Smooth muscle cell (in vitro differentiated cells): ENCODE measurements at regions not wholly inside any gene's neighbourhood (a gene's known extent, or its start where the extent isn't known, plus 50 kb on each side); places are given as distances from the start of the nearest gene placed in this dataset.

Source experiments
- DNase-seq: peaks from one replicate; lab custom pipeline; 2025; ENCODE audit not compliant: unreplicated experiment; lab: John Stamatoyannopoulos, UW
- H2AFZ ChIP-seq: fragments of 200-600 bp; sonication (generic); 2 replicates; pipeline ENCODE4 v1.6.0; 2016; ENCODE audit warnings: antibody characterized with exemption, low read depth, mild to moderate bottlenecking
- H3F3A ChIP-seq: fragments of 200-600 bp; sonication (generic); 2 replicates; pipeline ENCODE4 v1.6.0; 2017; ENCODE audit warnings: antibody characterized with exemption, low read depth
- H3K27ac ChIP-seq: fragments of 200-600 bp; sonication (generic); 2 replicates; pipeline ENCODE4 v1.5.1; 2016; ENCODE audit warnings: low read depth, mild to moderate bottlenecking
- H3K27me3 ChIP-seq: fragments of 200-600 bp; sonication (generic); 2 replicates; pipeline ENCODE4 v1.6.1; 2016; ENCODE audit warnings: low read depth, mild to moderate bottlenecking
- H3K36me3 ChIP-seq: fragments of 200-600 bp; sonication (generic); 2 replicates; pipeline ENCODE4 v1.5.1; 2016; ENCODE audit warnings: low read depth
- H3K4me1 ChIP-seq: fragments of 200-600 bp; sonication (generic); 2 replicates; pipeline ENCODE4 v1.5.1; 2016; ENCODE audit warnings: low read depth
- H3K4me2 ChIP-seq: fragments of 200-600 bp; sonication (generic); 2 replicates; pipeline ENCODE4 v1.6.0; 2016; ENCODE audit warnings: mild to moderate bottlenecking
- H3K4me3 ChIP-seq: fragments of 200-600 bp; sonication (generic); 2 replicates; pipeline ENCODE4 v1.5.1; 2016; ENCODE audit warnings: mild to moderate bottlenecking
- H3K79me2 ChIP-seq: fragments of 200-600 bp; sonication (generic); 2 replicates; pipeline ENCODE4 v1.6.0; 2016; ENCODE audit warnings: low read depth, mild to moderate bottlenecking
- H3K9ac ChIP-seq: fragments of 200-600 bp; sonication (generic); 2 replicates; pipeline ENCODE4 v1.6.0; 2016; ENCODE audit warnings: low read depth
- H3K9me3 ChIP-seq: fragments of 200-600 bp; sonication (generic); replicated peaks from 2 replicates; pipeline ENCODE4 v1.5.1; 2016; ENCODE audit warnings: low read depth
- H4K20me1 ChIP-seq: fragments of 200-600 bp; sonication (generic); 2 replicates; pipeline ENCODE4 v1.6.0; 2016; ENCODE audit warnings: low read depth
- CTCF ChIP-seq: fragments of 200-600 bp; sonication (generic); IDR thresholded peaks from 2 replicates; pipeline ENCODE4 v1.5.1; 2017; ENCODE audit warnings: borderline replicate concordance, mild to moderate bottlenecking, antibody characterized with exemption; ENCODE audit not compliant: insufficient read depth, poor library complexity, severe bottlenecking
- WGBS: methylation state at CpG from one replicate; pipeline ENCODE4 v1.1.7; 2016; ENCODE audit warnings: low lambda C conversion rate; 5-methylcytosine and 5-hydroxymethylcytosine counted together

DNA sequence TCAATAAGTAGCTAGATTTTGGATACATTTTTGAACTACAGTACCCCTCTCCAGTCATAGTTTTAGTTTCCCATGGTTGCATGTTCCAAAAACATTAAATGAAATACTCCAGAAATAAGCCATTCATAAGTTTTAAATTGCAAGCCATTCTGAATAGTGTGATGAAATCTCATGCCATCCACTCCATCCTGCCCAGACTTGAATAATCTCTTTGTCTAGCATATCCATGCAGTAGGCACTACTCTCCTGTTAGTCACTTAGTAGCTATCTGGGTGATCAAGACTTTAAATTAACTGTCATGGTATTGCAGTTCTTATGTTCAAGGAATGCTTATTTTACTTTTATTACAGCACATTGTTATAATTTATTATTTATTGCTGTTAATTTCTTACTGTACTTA is 237.4 kb downstream of the SPANXN1 start:
- H3K36me3 ChIP-seq = no peaks in the 10 kb centered on the region
- H4K20me1 ChIP-seq = no peaks in the 10 kb centered on the region
- H3F3A ChIP-seq = no peaks in the 10 kb centered on the region
- no peak overlapping the region for H3K4me3 ChIP-seq
- no peak overlapping the region for H2AFZ ChIP-seq
- peaks cover 3% of the 10 kb centered on the region for H3K9me3 ChIP-seq
- no peak for TF ChIP-seq CTCF
- H3K27ac ChIP-seq = no peak overlapping the region
- no peaks in the 10 kb centered on the region for H3K27me3 ChIP-seq
- no peak for DNase-seq
- no peaks in the 10 kb centered on the region for H3K4me1 ChIP-seq
- no peak overlapping the region for H3K4me2 ChIP-seq
- H3K79me2 ChIP-seq = no peaks in the 10 kb centered on the region
- no peak overlapping the region for H3K9ac ChIP-seq

DNA sequence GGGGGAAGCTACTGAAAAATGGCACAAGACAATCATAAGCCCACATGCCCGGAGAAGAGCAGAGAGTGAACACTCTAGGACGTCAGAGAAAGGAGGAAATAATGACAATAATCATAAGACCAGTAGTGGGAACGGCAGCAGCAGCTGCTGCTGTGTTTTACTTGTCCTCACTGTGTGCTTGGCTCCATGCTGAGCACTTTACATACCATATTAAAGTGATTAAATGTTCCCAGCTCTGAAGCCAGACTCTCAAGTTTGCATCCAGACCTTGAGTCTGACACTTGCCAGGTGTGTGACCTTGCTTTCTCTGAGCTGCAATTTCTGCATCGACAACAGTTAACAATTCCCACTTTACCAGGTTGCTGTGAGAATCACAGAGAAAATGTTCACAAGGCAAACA is 255.4 kb downstream of the SPANXN1 start:
- no peaks in the 10 kb centered on the region for H3F3A ChIP-seq
- H3K36me3 ChIP-seq = no peaks in the 10 kb centered on the region
- no peak for DNase-seq
- H4K20me1 ChIP-seq = no peaks in the 10 kb centered on the region
- TF ChIP-seq CTCF = no peak
- no peak overlapping the region for H3K4me2 ChIP-seq
- H3K9ac ChIP-seq = no peak overlapping the region
- H3K27me3 ChIP-seq = no peaks in the 10 kb centered on the region
- no peak overlapping the region for H3K4me3 ChIP-seq
- no peak overlapping the region for H3K27ac ChIP-seq
- no peaks in the 10 kb centered on the region for H3K79me2 ChIP-seq
- H3K4me1 ChIP-seq = no peaks in the 10 kb centered on the region
- H3K9me3 ChIP-seq = no peaks in the 10 kb centered on the region
- WGBS = 52% methylated on average over 4 of the region's 4 CpGs
- H2AFZ ChIP-seq = no peak overlapping the region

DNA sequence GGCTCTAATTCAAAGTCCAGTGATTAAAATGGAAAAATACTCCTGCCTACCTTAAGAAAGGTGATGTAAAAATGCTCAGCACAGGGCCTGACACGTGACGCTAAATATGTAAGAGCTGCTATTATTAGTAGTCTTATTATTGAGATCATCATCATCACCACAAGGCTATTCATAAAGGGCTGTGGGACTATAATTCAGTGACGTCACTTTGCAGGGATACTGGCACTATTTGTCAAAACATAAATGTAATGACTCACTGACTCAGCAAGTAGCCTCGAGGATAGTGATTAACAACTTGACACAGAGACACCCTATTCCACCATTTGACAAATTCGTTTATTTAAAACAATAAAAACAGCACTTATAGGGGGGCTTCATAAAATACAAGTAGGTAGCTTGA is 258.9 kb downstream of the SPANXN1 start:
- Histone ChIP-seq H4K20me1 (no peaks in the 10 kb centered on the region), H3K9me3 (no peaks in the 10 kb centered on the region), H3K4me1 (no peaks in the 10 kb centered on the region), H3K27me3 (no peaks in the 10 kb centered on the region), H3K4me2 (no peak overlapping the region), H3F3A (no peaks in the 10 kb centered on the region), H3K79me2 (no peaks in the 10 kb centered on the region), H2AFZ (no peak overlapping the region), H3K9ac (no peak overlapping the region), H3K27ac (no peak overlapping the region), H3K4me3 (no peak overlapping the region), H3K36me3 (no peaks in the 10 kb centered on the region)
- 66% methylated on average over 5 of the region's 5 CpGs for WGBS
- no peak for TF ChIP-seq CTCF
- DNase-seq = no peak

- H3K27ac ChIP-seq = no peak overlapping the region
- H3K4me3 ChIP-seq = no peak overlapping the region
- DNase-seq = no peak
- TF ChIP-seq CTCF = no peak
- H2AFZ ChIP-seq = no peak overlapping the region
- H4K20me1 ChIP-seq = no peaks in the 10 kb centered on the region
- no peaks in the 10 kb centered on the region for H3K36me3 ChIP-seq
- 74% methylated on average over 5 of the region's 5 CpGs for WGBS
- H3K4me2 ChIP-seq = no peak overlapping the region
- H3K27me3 ChIP-seq = no peaks in the 10 kb centered on the region
- no peak overlapping the region for H3K9ac ChIP-seq
- H3K79me2 ChIP-seq = no peaks in the 10 kb centered on the region
- H3K9me3 ChIP-seq = no peaks in the 10 kb centered on the region
- no peaks in the 10 kb centered on the region for H3K4me1 ChIP-seq
- H3F3A ChIP-seq = no peaks in the 10 kb centered on the region
These were observed 277.6 kb downstream of the SPANXN1 start for GRCh38 chrX:145524931-145525330.
